Fibroblast of villous mesenchyme (primary cell): ENCODE measurements at regions not wholly inside any gene's neighbourhood (a gene's known extent, or its start where the extent isn't known, plus 50 kb on each side); places are given as distances from the start of the nearest gene placed in this dataset.

ENCODE experiments used
- DNase-seq: peaks from one replicate; pipeline ENCODE4 v3.0.0-alpha.2; 2010; ENCODE audit warnings: low read depth
- H3K4me3 ChIP-seq: 2 replicates; pipeline ENCODE4 v1.5.1; 2011; ENCODE audit warnings: low read depth, mild to moderate bottlenecking, low read length
- CTCF ChIP-seq: IDR thresholded peaks from 2 replicates; pipeline ENCODE4 v1.5.1; 2012; ENCODE audit warnings: low read depth, mild to moderate bottlenecking, low read length; ENCODE audit not compliant: insufficient read depth

DNA sequence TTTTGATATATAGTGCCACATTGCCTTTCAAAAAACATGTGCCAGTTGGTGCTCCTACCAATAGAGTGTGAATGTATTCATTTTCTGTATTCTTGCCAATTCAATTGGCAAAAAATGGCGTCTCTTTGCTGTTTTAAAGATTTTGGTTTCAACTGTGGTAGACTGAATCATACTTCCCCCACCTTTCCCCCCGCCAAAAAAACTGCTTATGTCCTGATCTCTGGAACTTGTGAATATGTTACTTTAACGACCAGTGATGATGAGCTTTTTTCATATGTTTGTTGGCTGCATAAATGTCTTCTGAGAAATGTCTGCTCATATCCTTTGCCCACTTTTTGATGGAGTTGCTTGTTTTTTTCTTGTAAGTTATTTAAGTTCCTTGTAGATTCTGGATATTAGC is 325.1 kb upstream of the KCNJ16 start:
- H3K4me3 ChIP-seq = no peak overlapping the region
- DNase-seq = no peak
- no peak for TF ChIP-seq CTCF

DNA sequence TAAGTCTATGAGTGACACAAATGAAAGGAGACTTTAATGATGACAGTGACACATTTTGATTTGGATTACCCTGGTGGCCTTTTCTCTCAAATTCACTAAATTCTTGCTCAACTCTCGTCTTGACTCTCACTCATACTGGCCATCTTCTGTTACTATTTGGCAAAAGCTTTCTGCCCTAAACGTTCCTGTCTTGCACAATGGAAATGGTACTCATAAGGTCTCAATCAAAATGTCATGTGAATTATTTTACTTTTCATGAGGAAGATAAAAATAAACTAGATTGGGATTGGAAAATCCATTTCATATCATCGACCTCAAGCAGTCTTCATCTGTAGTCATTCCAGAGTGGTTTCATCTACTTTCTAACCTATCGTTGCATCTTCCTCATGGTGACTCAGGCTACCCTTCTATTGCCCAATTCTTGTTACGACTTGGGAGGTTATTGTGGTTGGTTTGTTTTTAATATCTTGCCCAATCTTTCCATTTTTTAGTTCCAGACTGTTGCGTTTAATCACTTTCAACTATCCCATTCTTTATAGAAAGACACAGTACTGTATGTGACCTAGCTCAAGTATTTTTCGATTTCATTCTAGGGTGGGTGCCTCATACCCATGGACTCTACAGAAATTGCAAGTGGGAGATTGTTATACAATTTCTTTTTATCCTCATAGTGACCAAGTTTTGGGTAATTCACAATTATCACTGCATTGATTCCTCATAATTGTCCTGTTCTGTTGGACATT is 317.2 kb upstream of the KCNJ16 start:
- TF ChIP-seq CTCF = no peak
- peak; percentile 94 for DNase-seq
- no peak overlapping the region for H3K4me3 ChIP-seq

DNA sequence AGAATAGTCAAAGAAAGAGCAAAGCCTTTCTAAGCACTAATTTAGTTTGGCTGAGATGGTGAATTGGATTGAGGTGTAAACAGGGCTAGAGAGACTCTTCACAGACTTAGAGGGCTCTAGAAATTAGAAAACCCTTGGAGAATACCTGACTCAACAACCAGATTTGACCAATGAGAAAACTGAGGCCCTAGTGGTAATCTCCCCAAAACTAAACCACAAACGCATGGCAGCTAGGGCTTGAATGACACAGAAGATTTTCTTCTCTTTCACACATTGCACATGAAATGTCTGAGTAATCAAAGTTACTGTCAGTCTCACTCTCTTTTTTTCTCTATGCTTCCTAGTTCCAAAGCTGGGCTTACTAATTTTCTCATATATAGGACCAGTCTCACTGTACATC is 314.5 kb upstream of the KCNJ16 start:
- no peak overlapping the region for H3K4me3 ChIP-seq
- DNase-seq = no peak
- TF ChIP-seq CTCF = no peak

GRCh38 chr17:69761011-69761410 is 314.0 kb upstream of the KCNJ16 start:
- no peak overlapping the region for H3K4me3 ChIP-seq
- no peak for TF ChIP-seq CTCF
- no peak for DNase-seq

DNA sequence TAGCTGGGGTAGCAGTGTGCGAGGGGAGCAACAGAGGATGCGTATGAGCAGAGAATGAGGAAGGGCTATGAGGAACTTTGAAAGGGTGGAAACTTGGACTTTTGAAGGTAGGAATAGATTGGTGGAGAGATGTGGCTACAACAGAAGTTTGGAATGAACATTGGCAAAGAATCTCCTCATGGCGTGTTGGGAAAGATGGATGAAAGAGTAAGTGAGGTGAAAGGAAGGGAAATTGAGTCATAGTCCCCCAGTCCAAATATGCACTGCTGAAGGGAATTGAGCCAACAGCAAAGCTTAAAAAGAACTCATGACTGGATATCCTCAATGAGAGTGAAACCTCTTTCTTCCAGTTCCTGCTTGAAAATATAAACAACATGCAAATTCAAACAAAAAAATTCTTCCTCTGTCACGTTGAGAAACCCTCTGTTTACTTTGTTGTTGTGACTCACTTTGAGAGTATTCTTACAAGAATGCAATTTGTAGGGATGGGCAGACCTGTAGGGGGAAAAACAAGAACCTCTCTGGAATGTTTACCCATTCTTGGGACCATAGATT is 313.2 kb upstream of the KCNJ16 start:
- H3K4me3 ChIP-seq = no peak overlapping the region
- peak; percentile 93 for DNase-seq
- no peak for TF ChIP-seq CTCF

- no peak for DNase-seq
- TF ChIP-seq CTCF = no peak
- no peak overlapping the region for H3K4me3 ChIP-seq
Measured at GRCh38 chr17:69762359-69762758, 312.7 kb upstream of the KCNJ16 start.

DNA sequence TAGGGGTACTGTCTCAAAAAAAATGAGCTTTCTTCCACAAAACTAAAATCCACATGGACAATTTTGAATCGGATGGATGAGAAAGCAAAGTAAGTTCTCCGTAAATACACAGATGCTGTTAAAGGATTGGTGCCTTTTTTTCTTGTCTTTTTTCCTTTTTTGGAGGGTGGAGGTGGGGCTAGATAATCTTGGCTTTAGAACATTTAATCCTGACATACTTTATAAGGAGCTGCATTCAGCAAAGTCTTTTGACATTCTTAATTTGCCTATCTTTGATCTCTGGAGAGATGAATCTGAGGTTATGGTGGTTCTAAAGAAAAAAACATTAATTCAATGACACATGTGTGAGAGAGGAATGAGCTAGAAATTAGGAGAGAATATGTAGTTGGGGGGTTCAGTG is 312.3 kb upstream of the KCNJ16 start:
- no peak overlapping the region for H3K4me3 ChIP-seq
- DNase-seq = no peak
- no peak for TF ChIP-seq CTCF
